GM10266 (cell line): ENCODE measurements at regions not wholly inside any gene's neighbourhood (a gene's known extent, or its start where the extent isn't known, plus 50 kb on each side); places are given as distances from the start of the nearest gene placed in this dataset.

Experiments used
- DNase-seq: peaks from one replicate; pipeline ENCODE4 v3.0.0; 2012; ENCODE audit errors: extremely low spot score
- TF ChIP-seq, protein P1 (sequence below): IDR thresholded peaks from 2 replicates; pipeline ENCODE4 v1.5.1; 2012; ENCODE audit warnings: mild to moderate bottlenecking, low read depth; ENCODE audit not compliant: control insufficient read depth, insufficient read depth; ENCODE audit errors: missing control alignments

DNA sequence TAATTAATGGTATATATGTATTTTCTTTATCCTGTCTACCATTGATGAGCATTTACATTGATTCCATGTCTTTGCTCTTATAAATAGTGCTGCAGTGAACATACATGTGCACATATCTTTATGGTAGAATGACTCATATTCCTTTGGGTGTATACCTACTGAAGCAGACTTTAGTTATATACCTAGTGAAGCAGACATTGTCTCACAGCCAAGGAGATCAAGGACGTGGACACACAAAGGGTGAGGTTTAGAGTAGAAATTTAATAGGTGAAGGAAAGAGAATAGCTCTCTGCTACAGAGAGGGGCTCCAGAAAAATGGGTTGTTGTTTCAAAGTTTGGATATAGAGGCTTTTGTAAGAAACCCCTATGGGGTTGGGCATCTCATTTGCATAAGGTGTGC, 700.3 kb downstream of the CDH11 start:
- no peak for DNase-seq
- TF ChIP-seq, protein P1, sequence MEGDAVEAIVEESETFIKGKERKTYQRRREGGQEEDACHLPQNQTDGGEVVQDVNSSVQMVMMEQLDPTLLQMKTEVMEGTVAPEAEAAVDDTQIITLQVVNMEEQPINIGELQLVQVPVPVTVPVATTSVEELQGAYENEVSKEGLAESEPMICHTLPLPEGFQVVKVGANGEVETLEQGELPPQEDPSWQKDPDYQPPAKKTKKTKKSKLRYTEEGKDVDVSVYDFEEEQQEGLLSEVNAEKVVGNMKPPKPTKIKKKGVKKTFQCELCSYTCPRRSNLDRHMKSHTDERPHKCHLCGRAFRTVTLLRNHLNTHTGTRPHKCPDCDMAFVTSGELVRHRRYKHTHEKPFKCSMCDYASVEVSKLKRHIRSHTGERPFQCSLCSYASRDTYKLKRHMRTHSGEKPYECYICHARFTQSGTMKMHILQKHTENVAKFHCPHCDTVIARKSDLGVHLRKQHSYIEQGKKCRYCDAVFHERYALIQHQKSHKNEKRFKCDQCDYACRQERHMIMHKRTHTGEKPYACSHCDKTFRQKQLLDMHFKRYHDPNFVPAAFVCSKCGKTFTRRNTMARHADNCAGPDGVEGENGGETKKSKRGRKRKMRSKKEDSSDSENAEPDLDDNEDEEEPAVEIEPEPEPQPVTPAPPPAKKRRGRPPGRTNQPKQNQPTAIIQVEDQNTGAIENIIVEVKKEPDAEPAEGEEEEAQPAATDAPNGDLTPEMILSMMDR: no peak

DNA sequence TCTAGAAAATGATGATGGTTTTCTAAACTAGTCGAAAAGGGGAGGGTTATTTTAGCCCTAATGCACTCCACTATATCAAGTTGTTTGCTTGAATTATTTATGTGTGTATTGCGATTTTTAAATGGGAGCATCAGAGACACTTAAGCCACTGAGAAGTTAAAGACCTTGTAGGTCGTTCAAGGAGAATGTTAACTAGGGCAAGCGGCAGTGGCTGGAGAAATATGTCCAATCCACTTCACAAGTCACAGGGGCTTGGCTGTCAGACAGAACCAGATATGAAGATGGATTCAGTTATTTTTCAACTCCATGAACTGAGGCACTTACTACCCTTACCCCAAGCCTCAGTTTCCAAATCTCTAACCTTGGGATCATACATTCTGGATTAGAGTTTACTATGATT, 702.0 kb downstream of the CDH11 start:
- no peak for DNase-seq
- TF ChIP-seq, protein P1: no peak

DNA sequence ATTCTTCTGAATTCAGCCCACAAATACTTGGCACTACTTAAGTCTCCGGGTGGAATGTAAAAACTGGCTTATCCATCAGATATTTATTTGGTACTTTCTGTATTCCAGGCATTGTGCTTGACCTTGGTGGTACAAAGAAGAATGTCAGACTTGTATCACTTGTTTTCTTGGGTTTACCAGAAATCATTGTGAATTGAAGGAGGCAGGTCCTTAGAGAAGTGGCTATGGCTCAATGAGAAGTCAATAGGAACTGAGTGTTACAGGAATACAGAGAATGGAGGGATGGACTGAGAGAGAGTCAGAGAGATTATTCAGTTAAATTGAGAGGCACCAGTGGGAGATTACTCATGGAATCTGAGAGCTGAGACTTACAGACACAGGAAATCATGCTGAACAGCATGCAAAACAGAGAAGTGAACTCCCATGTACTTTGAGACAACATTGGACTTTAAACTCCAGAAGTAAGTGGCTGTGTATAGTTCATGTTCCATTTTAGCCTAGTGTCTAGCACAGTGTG, 704.1 kb downstream of the CDH11 start:
- TF ChIP-seq, protein P1: no peak
- no peak for DNase-seq

DNA sequence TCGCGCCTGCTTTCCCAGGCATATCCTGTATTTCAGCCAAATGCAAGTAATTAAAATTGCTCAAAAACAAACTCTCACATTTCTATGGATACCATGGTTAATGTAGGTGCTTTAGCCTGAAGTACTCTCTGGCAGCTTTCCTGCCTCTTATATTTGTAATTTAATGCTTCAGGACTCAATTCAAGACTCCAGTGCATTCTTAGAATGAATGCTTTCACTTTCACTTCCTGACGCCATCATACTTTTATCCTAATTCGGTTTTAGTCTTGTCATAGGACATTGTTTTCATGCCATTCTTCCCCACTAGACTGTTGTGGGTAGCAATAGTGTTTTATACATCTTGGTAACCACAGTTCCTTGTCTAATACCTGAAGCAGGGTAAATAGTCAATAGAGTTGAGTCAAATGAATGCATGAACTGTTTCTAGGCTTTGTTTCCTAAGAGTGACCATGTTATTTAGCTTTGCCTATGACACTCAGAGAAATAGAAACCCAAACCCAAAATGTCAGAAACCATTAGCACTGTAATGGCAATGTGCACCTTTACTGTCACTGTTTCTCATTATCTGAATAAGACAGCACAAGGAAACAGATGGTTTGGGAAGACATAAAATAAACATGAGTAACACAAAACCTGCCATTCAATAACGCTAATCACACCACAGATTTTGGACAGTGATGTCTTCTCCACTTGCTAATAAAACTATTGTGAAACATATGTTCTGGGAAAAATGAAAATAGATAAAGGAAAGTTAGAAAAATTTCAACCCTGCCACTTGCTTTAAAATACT, 705.5 kb downstream of the CDH11 start:
- TF ChIP-seq, protein P1: no peak
- DNase-seq: no peak

DNA sequence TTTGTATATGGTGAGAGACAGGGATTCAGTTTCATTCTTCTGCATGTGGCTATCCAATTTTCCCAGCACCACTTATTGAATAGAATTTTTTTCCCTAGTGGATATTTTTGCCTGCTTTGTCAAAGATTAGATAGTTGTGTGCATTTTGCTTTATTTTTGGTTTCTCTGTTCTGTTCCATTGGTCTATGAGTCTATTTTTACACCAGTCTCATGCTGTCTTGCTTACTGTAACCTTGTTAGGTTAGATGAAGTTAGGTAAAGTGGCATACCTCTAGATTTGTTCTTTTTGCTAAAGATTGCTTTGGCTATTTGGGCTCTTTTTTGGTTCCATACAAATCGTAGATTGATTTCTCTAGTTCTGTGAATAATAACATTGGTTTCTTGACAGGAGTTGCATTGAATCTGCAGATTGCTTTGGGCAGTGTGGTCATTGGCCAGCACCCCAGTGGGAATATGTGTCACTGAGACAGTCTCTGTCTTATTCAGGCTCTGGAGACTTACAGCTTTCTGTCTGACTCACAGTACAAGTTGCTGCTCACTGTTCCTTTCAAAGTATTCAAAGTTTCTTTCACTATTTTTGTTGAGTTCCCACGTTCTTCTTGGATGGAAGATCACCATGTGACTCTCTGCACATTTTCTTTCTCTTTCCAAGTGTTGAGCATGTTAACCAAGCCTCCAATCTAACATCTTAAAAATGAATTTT, 709.1 kb downstream of the CDH11 start:
- DNase-seq: no peak
- TF ChIP-seq, protein P1: no peak

DNA sequence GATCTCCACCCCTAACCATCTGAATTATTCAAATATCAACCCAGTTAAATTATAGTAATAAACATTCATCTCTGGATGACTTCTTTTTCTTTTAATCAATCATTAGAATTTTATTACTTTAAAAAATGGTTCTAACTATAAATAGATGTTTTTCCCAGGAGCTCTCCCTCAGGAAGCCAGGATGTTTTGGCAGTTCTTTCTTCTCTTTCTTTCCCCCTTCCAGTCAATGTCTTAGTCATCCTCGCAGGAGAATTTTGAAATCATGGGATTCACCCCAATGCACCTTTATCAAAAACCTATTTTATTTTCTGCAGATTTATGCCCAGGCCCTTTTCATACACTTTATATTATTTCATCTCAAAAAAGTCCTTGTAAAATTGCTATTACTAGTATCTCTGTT, 711.6 kb downstream of the CDH11 start:
- TF ChIP-seq, protein P1: no peak
- DNase-seq: no peak

DNA sequence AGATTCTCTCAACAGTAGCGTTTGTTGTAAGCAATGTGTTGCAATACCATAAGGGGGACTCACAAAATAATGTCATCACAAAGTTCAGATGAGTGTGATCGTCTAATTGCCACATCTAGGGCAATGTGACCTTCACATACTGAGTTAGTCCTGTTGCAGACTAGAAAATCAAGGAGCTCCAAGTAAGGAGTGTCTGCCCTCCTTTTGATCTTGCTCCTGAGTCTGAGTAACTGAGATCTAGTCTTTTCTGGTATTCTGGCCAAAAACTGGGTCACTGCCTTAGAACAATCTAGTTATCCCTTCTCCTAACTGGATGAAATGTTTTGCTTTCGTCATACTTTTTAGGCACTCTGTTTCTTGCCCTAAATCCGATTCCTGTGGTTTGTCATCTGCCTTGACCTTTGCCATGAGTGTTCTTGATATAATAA, 712.1 kb downstream of the CDH11 start:
- DNase-seq: no peak
- TF ChIP-seq, protein P1: no peak
